ENCODE measurements at regions not wholly inside any gene's neighbourhood (a gene's known extent, or its start where the extent isn't known, plus 50 kb on each side); places are given as distances from the start of the nearest gene placed in this dataset.

DNA sequence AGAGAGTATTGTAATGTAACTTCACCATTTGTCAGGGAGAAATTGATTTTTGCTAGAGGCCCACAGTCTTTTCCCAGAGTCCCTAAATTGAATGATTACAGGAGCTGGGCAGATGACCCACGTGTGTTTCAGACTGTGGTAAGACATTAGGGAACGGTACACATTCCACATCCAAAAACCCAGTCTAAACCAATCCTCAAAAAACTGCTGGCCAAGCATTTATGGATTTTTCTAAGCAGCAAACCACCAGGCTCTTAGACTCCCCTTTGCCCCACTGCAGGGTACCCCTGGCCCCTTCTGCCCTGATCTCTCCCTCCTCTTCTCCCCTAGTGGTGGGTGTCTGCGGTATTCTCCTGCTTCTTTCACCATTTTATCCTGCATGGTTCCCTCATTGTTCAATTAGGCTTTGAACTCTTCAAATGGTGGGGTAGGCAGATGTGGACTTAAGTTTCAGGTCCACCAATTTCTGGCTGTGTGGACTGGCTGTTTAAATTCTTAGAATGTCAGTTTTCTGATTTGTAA is 135.5 kb upstream of the SORCS3 start:
- no peak for TF ChIP-seq CTCF (IDR thresholded peaks at IDR 0.05; ENCODE audit: insufficient read depth, low read depth, low read length)
- DNase-seq (ENCODE audit: low read depth) = no peak
- no peak overlapping the region for H3K4me3 ChIP-seq (ENCODE audit: low read depth, low read length)

GRCh38 chr10:104509981-104510380 is 131.1 kb upstream of the SORCS3 start:
- DNase-seq (ENCODE audit: low read depth) = no peak
- no peak overlapping the region for H3K4me3 ChIP-seq (ENCODE audit: low read depth, low read length)
- no peak for TF ChIP-seq CTCF (IDR thresholded peaks at IDR 0.05; ENCODE audit: insufficient read depth, low read depth, low read length)

DNA sequence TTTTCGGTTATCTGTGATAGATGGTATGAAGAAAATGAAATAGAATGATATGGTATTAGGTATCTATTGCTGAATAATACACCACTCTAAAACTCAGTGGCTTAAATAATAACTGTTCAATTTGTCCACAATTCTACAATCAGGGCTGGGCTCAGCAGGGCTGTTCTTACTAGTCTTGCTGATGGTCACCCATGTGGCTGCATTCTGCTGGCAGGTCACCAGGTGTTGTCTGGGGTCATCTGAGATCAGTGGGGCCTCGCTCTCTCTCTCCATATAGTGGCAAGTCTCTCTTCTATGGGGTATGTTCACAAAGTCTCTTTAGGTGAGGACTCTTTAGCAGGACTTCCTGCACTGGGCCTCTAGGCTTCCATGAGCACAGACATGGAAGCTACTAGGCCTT is 130.4 kb upstream of the SORCS3 start:
- no peak for TF ChIP-seq CTCF (IDR thresholded peaks at IDR 0.05; ENCODE audit: insufficient read depth, low read depth, low read length)
- no peak for DNase-seq (ENCODE audit: low read depth)

DNA sequence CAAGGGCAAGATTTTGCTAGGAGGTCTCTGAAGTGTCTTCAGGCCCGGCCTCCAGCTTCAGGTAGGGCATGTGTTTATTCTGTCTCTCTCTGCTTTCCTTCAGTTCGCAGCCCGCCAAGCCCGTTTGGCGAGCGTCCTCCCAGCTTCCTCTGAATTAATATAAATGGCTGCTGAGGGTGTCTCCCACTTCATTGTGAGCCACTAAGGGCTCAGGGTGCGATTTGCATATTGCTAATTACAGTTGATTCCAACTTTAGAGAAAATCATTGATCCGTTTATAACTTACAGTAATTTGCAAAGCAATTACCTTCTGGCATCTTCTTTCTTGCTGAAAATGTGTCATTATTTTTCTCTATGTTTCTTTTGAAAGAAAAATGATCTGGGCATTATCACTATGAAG is 128.3 kb upstream of the SORCS3 start:
- H3K4me3 ChIP-seq (ENCODE audit: low read depth, low read length) = no peak overlapping the region
- no peak for TF ChIP-seq CTCF (IDR thresholded peaks at IDR 0.05; ENCODE audit: insufficient read depth, low read depth, low read length)
- DNase-seq (ENCODE audit: low read depth) = no peak

More for the DNA sequence above, 130.4 kb upstream of the SORCS3 start:
- H3K4me3 ChIP-seq (ENCODE audit: low read depth, low read length) = no peak overlapping the region

- DNase-seq (ENCODE audit: low read depth) = no peak
- H3K4me3 ChIP-seq (ENCODE audit: low read depth, low read length) = no peak overlapping the region
- TF ChIP-seq CTCF (IDR thresholded peaks at IDR 0.05; ENCODE audit: insufficient read depth, low read depth, low read length) = no peak
Observed at GRCh38 chr10:104515678-104516199, 125.4 kb upstream of the SORCS3 start.

GRCh38 chr10:104516986-104517385 is 124.1 kb upstream of the SORCS3 start:
- DNase-seq (ENCODE audit: low read depth) = no peak
- H3K4me3 ChIP-seq (ENCODE audit: low read depth, low read length) = no peak overlapping the region
- no peak for TF ChIP-seq CTCF (IDR thresholded peaks at IDR 0.05; ENCODE audit: insufficient read depth, low read depth, low read length)

- no peak overlapping the region for H3K4me3 ChIP-seq (ENCODE audit: low read depth, low read length)
- no peak for DNase-seq (ENCODE audit: low read depth)
- TF ChIP-seq CTCF (IDR thresholded peaks at IDR 0.05; ENCODE audit: insufficient read depth, low read depth, low read length) = no peak
Observed at GRCh38 chr10:104517946-104518345, 123.1 kb upstream of the SORCS3 start.
